Endothelial cell (in vitro differentiated cells): ENCODE measurements at regions not wholly inside any gene's neighbourhood (a gene's known extent, or its start where the extent isn't known, plus 50 kb on each side); places are given as distances from the start of the nearest gene placed in this dataset.
"Not testable (repeated sequence)": the region's sequence is repeated elsewhere in the genome, so short reads cannot be mapped to it uniquely, and the experiment has no call there.

Experiments used
- DNase-seq: peaks from one replicate; pipeline ENCODE4 v3.0.0; 2021; ENCODE audit warnings: low spot score
- H3K27ac Mint-ChIP-seq: one replicate; pipeline ENCODE4 v1.8.0; 2021; ENCODE audit warnings: mixed read lengths, inconsistent platforms; ENCODE audit not compliant: unreplicated experiment
- H3K27me3 Mint-ChIP-seq: one replicate; pipeline ENCODE4 v1.8.0; 2021; ENCODE audit warnings: mild to moderate bottlenecking, moderate library complexity, mixed read lengths, inconsistent platforms; ENCODE audit not compliant: unreplicated experiment
- H3K36me3 Mint-ChIP-seq: one replicate; pipeline ENCODE4 v1.8.0; 2021; ENCODE audit warnings: mild to moderate bottlenecking, low read depth, mixed read lengths, inconsistent platforms; ENCODE audit not compliant: unreplicated experiment
- H3K4me1 Mint-ChIP-seq: one replicate; pipeline ENCODE4 v1.8.0; 2021; ENCODE audit warnings: mild to moderate bottlenecking, mixed read lengths, inconsistent platforms; ENCODE audit not compliant: unreplicated experiment
- H3K4me3 Mint-ChIP-seq: one replicate; pipeline ENCODE4 v1.8.0; 2021; ENCODE audit warnings: mild to moderate bottlenecking, mixed read lengths, inconsistent platforms; ENCODE audit not compliant: unreplicated experiment
- H3K9me3 Mint-ChIP-seq: one replicate; pipeline ENCODE4 v1.8.0; 2021; ENCODE audit warnings: mixed read lengths, inconsistent platforms; ENCODE audit not compliant: unreplicated experiment
- CTCF ChIP-seq: fragments of 200-600 bp; sonication (generic); IDR thresholded peaks from one replicate; pipeline ENCODE4 v1.5.0; 2021; ENCODE audit warnings: antibody characterized with exemption; ENCODE audit not compliant: unreplicated experiment

- no peak for DNase-seq
- H3K36me3 Mint-ChIP-seq = no peaks in the 10 kb centered on the region
- H3K4me1 Mint-ChIP-seq = peaks cover 7% of the 10 kb centered on the region
- H3K4me3 Mint-ChIP-seq = no peak overlapping the region
- no peaks in the 10 kb centered on the region for H3K9me3 Mint-ChIP-seq
- peaks cover 2% of the 10 kb centered on the region for H3K27me3 Mint-ChIP-seq
- no peak overlapping the region for H3K27ac Mint-ChIP-seq
- TF ChIP-seq CTCF = no peak
Measured at GRCh38 chrX:45803383-45803921, 602.8 kb upstream of the DIPK2B start.

GRCh38 chrX:45801554-45801953 lies 600.9 kb upstream of the DIPK2B start:
- Mint-ChIP-seq H3K36me3 (no peaks in the 10 kb centered on the region), H3K27ac (no peak overlapping the region), H3K4me1 (peaks cover 7% of the 10 kb centered on the region), H3K27me3 (peaks cover 2% of the 10 kb centered on the region), H3K9me3 (no peaks in the 10 kb centered on the region), H3K4me3 (no peak overlapping the region)
- DNase-seq = no peak
- no peak for TF ChIP-seq CTCF

- not testable (repeated sequence) for H3K9me3 Mint-ChIP-seq, H3K27ac Mint-ChIP-seq
Measured at GRCh38 chrX:45800746-45801453, 600.2 kb upstream of the DIPK2B start.

GRCh38 chrX:45799576-45799975 lies 598.9 kb upstream of the DIPK2B start:
- Mint-ChIP-seq H3K36me3 (no peaks in the 10 kb centered on the region), H3K27ac (no peak overlapping the region), H3K27me3 (peaks cover 2% of the 10 kb centered on the region), H3K4me1 (peaks cover 7% of the 10 kb centered on the region), H3K4me3 (no peak overlapping the region), H3K9me3 (no peaks in the 10 kb centered on the region)
- DNase-seq = no peak
- TF ChIP-seq CTCF = no peak

More at GRCh38 chrX:45800746-45801453, 600.2 kb upstream of the DIPK2B start:
- not testable (repeated sequence) for H3K4me1 Mint-ChIP-seq, H3K27me3 Mint-ChIP-seq, H3K36me3 Mint-ChIP-seq, H3K4me3 Mint-ChIP-seq, DNase-seq

GRCh38 chrX:45795546-45795945 lies 594.9 kb upstream of the DIPK2B start:
- no peaks in the 10 kb centered on the region for H3K27me3 Mint-ChIP-seq
- H3K27ac Mint-ChIP-seq = no peak overlapping the region
- H3K4me3 Mint-ChIP-seq = no peak overlapping the region
- no peak for TF ChIP-seq CTCF
- no peak for DNase-seq
- H3K36me3 Mint-ChIP-seq = no peaks in the 10 kb centered on the region
- H3K4me1 Mint-ChIP-seq = no peaks in the 10 kb centered on the region
- H3K9me3 Mint-ChIP-seq = no peaks in the 10 kb centered on the region
